GM18907 (cell line): ENCODE measurements at regions not wholly inside any gene's neighbourhood (a gene's known extent, or its start where the extent isn't known, plus 50 kb on each side); places are given as distances from the start of the nearest gene placed in this dataset.
"Not testable (repeated sequence)": the region's sequence is repeated elsewhere in the genome, so short reads cannot be mapped to it uniquely, and the experiment has no call there.

Source experiments
- ATAC-seq: cut with Tn5 transposase; IDR thresholded peaks from one replicate; pipeline ENCODE4 v1.9.1; 2021; ENCODE audit warnings: mild to moderate bottlenecking, moderate library complexity; ENCODE audit not compliant: unreplicated experiment

- no peak for ATAC-seq
Measured at GRCh38 chrX:45842207-45842925, 641.7 kb upstream of the DIPK2B start.

GRCh38 chrX:45840411-45840950, 639.8 kb upstream of the DIPK2B start:
- ATAC-seq, result no peak

DNA sequence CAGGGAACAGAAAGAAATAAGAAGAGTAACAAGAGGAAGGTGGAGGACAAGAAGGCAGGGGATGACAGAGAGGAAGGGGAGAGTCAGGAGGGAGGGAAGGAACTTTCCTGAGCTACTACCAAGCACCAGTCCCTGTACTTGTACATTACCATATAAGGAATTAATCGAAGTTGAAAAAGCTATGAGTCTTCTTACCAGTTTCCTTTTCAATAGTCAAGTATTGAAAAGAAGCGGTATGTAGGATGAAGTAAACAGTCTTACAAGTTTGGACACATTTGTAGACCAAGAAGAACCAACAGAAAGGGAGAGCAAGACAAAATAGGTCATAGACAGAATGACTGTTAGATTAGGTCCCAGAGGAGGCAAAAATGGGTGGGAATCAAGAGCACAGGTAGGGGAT, 629.7 kb upstream of the DIPK2B start:
- ATAC-seq, result no peak

GRCh38 chrX:45824471-45824870, 623.8 kb upstream of the DIPK2B start:
- no peak for ATAC-seq

DNA sequence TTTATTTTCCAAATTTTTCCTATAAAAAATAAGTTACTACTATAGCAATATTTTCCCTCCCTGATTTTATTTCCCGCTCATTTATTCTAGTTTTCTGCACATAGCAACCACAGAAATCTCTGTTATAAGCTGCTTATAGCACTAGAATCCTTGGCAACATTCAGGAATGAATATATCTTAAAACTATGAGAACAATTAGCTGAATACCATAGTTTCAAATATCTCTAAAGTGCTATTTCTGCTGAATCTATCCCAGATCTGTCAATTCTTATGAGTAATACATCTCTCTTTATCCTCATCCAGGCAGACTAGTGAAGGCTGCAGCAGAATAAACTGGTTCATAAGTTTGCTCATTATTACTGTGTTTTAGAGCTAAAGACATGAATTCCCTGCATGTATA, 622.9 kb upstream of the DIPK2B start:
- no peak for ATAC-seq

DNA sequence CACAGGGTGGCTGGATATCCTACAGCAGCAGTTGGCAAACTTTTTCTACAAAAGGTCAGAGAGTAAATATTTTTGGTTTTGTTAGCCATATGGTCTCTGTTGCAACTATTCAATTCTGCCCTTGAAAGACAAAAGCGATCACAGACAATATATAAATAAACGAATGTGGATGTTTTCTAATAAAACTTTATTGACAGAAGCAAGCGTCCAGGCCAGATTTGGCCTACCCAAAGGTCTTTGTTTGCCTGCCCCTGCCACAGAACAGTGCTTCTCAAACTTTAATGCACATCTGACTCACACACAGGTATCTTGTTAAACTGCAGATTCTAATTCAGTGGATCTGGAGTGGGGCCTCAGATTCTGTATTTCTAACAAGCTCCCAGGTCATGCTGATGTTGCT, 621.4 kb upstream of the DIPK2B start:
- no peak for ATAC-seq

- ATAC-seq, result no peak
Measured at GRCh38 chrX:45818913-45819312, 618.2 kb upstream of the DIPK2B start.

- no peak for ATAC-seq
Measured at GRCh38 chrX:45815441-45815840, 614.8 kb upstream of the DIPK2B start.

DNA sequence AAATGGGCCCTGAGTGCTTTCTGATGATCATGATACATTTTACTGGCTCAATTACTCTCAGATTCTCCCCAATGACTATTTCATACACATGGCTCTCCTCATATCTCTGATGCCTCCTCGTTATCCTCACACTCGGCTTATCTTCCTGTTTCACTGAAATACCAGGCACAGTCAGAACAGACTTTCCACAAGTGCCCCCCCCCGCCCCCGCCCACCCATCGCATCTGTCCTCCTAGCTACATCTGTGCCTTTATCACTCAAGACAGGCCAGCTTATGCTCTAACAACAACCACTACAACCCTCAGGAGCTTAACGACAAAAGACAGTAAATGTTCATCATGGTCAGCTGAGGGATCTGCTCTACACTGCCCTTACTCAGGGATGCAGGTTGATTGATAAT, 610.6 kb upstream of the DIPK2B start:
- no peak for ATAC-seq

DNA sequence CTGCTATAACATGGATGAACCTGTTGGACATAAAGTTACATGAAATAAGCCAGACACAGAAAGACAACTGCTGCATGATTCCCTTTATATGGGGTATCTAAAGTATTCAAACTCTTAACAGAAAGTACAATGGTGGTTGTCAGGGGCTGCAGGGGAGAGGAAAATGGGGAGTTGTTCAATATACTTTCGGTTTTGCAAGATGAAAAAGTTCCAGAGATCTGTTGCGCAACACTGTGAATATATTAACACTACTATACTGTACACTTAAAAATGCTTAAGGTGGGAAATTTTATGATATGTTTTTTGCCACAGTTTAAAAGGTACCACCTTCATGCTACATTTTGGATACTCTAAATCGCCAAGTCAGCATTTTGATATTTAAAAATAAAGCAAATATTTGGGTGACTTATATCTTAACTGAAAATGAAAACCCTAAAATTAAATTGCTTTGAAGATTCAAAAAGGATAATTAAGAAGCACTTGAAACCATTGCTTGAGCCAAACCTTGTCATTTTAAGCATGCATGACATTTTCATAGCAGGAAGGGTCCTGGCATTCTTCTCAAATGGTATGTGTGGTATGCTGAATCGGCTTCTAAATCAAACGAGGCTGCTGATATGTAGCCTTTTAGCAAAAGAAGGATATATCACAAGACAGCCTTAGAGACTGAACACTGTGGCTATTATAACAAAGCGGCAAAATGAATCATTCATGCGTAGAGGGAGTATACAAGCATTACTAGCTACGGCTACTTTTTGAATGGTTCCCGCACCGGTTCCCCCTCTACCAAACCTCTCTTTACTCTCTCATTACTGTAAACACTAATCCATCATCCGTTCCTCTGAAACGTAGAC, 607.1 kb upstream of the DIPK2B start:
- no peak for ATAC-seq

- peak; percentile 65 for ATAC-seq
Measured at GRCh38 chrX:45806410-45807121, 605.9 kb upstream of the DIPK2B start.

- ATAC-seq, result no peak
Measured at GRCh38 chrX:45804276-45804675, 603.6 kb upstream of the DIPK2B start.

DNA sequence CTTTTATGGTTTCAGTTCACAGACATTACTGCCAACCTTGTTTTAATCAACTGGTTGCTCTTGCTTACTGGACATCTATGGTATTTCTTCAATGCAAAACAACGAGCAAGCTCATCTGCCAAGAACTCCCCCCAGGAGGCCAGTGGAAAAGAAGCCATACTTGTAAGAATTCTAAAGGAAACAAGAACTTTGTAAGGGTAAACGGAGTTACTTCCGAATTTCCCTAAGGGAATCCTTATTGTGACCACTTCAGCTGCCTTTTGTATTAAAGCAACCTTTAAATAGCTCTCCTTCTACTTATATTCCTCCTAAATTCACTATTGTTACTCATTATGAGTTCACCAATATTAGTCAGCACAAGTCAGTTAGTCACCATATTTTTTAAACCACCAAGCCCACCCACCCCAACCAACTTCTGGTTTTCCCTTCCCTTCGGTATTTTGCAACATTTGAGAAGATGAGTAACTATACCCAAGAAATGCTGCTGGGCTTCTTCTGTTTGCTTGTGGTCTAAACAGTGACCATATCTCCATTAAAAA, 602.8 kb upstream of the DIPK2B start:
- ATAC-seq, result no peak

DNA sequence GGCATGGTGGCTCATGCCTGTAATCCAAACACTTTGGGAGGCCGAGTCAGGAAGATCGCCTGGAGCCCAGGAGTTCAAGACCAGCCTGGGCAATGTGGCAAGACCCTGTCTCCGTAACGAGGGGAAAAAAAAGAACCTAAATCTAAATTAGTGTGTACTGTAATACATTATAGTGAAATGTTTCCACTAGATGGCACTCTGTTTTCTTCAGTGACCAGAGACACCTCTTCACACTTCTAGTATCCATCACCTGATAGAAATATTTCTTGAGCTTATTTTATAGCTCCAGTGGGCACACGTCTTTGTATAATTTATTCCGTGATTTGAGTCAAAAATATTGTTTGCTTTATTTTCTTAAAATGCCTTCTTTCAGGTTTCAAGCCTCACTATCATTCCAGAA, 600.9 kb upstream of the DIPK2B start:
- ATAC-seq, result no peak

DNA sequence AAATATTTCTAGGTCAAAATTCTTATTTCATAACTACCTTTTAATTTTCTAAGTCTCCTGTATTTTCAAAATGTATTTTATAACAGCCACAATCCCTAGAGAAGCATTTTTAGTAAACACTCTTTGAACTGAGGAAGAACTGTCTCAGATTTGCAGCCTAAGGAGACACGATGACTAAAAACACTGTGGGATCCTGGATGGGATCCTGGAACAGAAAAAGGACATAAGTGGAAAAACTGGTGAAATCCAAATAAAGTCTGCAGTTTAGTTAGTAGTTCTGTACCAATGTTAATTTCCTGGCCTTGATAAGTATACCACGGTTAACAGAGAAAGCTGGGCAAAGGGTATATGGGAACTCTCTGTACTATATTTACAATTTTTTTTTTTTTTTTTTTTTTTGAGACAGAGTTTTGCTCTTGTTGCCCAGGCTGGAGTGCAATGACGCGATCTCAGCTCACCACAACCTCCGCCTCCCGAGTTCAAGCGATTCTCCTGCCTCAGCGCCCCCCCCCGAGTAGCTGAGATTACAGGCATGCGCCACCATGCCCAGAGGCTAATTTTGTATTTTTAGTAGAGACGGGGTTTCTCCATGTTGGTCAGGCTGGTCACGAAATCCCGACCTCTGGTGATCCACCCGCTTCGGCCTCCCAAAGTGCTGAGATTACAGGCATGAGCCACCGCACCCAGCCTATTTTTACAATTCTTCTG, 600.2 kb upstream of the DIPK2B start:
- ATAC-seq, result not testable (repeated sequence)

DNA sequence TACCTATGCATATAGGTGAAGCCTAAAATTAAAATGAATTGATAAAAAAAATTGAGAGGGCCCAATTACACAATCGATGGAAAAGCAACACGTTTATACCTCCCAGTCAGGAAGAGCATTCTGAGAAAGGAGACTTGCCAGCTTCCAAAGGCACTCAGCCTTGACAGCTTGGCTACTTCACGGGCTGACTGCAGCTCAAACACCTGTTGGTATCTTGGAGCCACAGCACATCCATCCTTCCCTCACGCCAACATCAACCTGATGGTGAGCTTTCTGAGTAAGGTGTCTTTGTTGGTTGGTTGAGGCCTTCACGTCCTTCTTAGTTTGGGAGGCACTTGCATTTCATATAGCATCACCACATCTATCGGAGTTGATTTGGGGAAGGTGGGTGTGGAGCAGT, 598.9 kb upstream of the DIPK2B start:
- no peak for ATAC-seq

GRCh38 chrX:45795546-45795945, 594.9 kb upstream of the DIPK2B start:
- ATAC-seq, result no peak

- ATAC-seq, result no peak
Measured at GRCh38 chrX:45794995-45795337, 594.3 kb upstream of the DIPK2B start.

DNA sequence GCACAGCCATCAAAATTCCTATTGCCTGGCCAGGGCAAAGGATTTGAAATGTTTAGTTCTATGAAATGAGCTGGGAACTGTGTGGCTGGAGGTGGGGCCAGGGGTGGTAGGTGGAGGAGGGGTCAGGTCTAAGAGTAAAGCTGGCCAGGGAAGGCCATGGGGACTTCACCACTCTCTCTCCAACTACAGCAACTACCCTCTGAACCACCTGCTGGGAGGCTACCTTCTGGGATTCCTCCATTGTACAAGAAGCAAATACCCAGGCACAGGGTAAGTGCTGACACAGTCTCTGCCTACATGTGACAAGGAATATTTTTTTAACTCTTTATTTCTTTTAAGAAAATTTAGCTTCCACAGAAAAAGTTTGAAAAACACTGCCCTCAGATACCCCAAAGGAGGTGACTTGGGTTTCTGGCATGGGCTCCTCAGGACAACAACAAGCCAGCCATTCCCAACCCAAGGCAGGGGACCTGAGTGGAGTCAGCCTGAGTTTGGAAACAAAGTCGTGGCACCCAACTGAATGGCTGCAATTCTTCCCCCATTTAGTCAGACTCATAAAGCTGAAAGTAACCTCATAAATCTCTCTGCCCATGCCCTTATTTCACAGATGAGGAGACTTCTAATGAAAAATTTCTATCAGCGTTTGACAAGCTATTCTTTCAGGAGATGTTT, 593.8 kb upstream of the DIPK2B start:
- no peak for ATAC-seq

DNA sequence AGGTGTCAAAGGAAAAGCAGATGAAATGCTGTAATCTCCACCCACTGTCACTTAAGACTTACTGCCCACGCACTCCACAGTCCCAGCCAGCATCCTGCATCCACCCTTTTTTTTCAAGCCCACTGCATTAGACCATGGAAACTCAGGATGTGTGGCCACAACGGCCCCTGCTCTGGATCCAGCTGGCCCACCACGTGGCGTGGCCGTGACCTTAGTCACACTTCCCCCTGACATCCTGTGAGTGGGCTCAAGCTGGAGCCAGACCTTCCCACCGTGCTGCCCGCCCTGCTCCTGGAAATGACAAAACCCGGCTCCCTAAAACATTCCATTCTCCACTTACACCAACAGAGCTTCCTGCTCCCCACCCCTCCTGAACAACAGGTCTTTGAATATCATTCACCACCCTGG, 588.3 kb upstream of the DIPK2B start:
- ATAC-seq, result no peak
